ENCODE measurements at regions not wholly inside any gene's neighbourhood (a gene's known extent, or its start where the extent isn't known, plus 50 kb on each side); places are given as distances from the start of the nearest gene placed in this dataset.

- no peak overlapping the region for H3K27ac ChIP-seq
- H3K9me3 ChIP-seq: peaks cover 0 to 9% (median 0%) of the 10 kb centered on the region in 12 donors
- no peaks in the 10 kb centered on the region for H3K4me1 ChIP-seq
- no peak overlapping the region for H3K4me3 ChIP-seq
- no peak for DNase-seq
- WGBS, 4 donors: 75 to 84% (median 78%) methylated on average over 1 of the region's 1 CpG
- no peak for ATAC-seq
- no peaks in the 10 kb centered on the region for H3K27me3 ChIP-seq
- intact Hi-C loops (cut with DNase I): no loop called here
- TF ChIP-seq CTCF (IDR thresholded peaks at IDR 0.05) (no peak), POLR2A (IDR thresholded peaks at IDR 0.05) (no peak)
- H3K36me3 ChIP-seq: no peaks in the 10 kb centered on the region
Measured at GRCh38 chr3:164209363-164209762, 868.9 kb downstream of the SI start.

- H3K4me3 ChIP-seq: no peak overlapping the region
- no peaks in the 10 kb centered on the region for H3K4me1 ChIP-seq
- 55 to 69% (median 63%) methylated on average over 2 of the region's 2 CpGs for WGBS, 4 donors
- DNase-seq (no peak), ATAC-seq (no peak)
- no peak for TF ChIP-seq POLR2A (IDR thresholded peaks at IDR 0.05)
- TF ChIP-seq CTCF (IDR thresholded peaks at IDR 0.05): no peak
- peaks cover 0 to 6% (median 0%) of the 10 kb centered on the region in 12 donors for H3K9me3 ChIP-seq
- no peaks in the 10 kb centered on the region for H3K27me3 ChIP-seq
- intact Hi-C loops (cut with DNase I): no loop called here
- H3K27ac ChIP-seq: no peak overlapping the region
- no peaks in the 10 kb centered on the region for H3K36me3 ChIP-seq
Measured at GRCh38 chr3:164208821-164209220, 869.5 kb downstream of the SI start.

GRCh38 chr3:164208048-164208447 is 870.2 kb downstream of the SI start:
- TF ChIP-seq POLR2A (IDR thresholded peaks at IDR 0.05) (no peak), CTCF (IDR thresholded peaks at IDR 0.05) (no peak)
- 47 to 61% (median 59%) methylated on average over 2 of the region's 2 CpGs for WGBS, 4 donors
- ATAC-seq: no peak
- H3K36me3 ChIP-seq: no peaks in the 10 kb centered on the region
- no peak overlapping the region for H3K27ac ChIP-seq
- H3K27me3 ChIP-seq: no peaks in the 10 kb centered on the region
- peaks cover 0 to 4% (median 0%) of the 10 kb centered on the region in 12 donors for H3K9me3 ChIP-seq
- H3K4me1 ChIP-seq: no peaks in the 10 kb centered on the region
- intact Hi-C loops (cut with DNase I): no loop called here
- no peak for DNase-seq
- no peak overlapping the region for H3K4me3 ChIP-seq

- H3K4me3 ChIP-seq: no peak overlapping the region
- no peak overlapping the region for H3K27ac ChIP-seq
- no peaks in the 10 kb centered on the region for H3K36me3 ChIP-seq
- H3K4me1 ChIP-seq: no peaks in the 10 kb centered on the region
- intact Hi-C loops (cut with DNase I): no loop called here
- TF ChIP-seq POLR2A (IDR thresholded peaks at IDR 0.05) (no peak), CTCF (IDR thresholded peaks at IDR 0.05) (no peak)
- H3K27me3 ChIP-seq: no peaks in the 10 kb centered on the region
- ATAC-seq (no peak), DNase-seq (no peak)
- 2 to 14% (median 10%) methylated on average over 1 of the region's 1 CpG for WGBS, 4 donors
- H3K9me3 ChIP-seq: peaks cover 0 to 4% (median 0%) of the 10 kb centered on the region in 12 donors
Measured at GRCh38 chr3:164200053-164200823, 878.1 kb downstream of the SI start.

Measured in heart left ventricle (tissue), 16 donors.